GM18867 (cell line): ENCODE measurements at regions not wholly inside any gene's neighbourhood (a gene's known extent, or its start where the extent isn't known, plus 50 kb on each side); places are given as distances from the start of the nearest gene placed in this dataset.
"Not testable (repeated sequence)": the region's sequence is repeated elsewhere in the genome, so short reads cannot be mapped to it uniquely, and the experiment has no call there.

ENCODE experiments used
- ATAC-seq: cut with Tn5 transposase; IDR thresholded peaks from one replicate; pipeline ENCODE4 v1.9.1; 2021; ENCODE audit warnings: mild to moderate bottlenecking, moderate library complexity; ENCODE audit not compliant: unreplicated experiment

DNA sequence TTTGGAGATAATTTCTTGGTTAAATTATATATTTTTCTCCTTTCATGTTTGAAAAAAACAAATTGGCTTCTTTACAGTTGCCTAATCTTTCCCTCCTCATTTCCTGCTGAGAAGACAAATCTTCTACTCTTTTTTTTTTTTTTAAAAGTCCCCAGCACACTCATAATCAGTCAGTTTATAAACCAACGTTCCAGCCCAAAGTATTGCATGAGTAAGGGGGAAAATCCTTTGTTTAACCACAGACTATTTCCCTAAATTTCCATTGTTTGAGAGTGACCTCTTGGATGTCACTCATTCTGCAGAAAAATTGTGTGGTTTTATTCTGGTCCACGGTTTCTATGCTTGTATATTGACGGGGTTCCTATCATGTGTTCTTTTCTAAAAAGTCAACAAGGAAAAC, 55.1 kb upstream of the TLR4 start:
- no peak for ATAC-seq

DNA sequence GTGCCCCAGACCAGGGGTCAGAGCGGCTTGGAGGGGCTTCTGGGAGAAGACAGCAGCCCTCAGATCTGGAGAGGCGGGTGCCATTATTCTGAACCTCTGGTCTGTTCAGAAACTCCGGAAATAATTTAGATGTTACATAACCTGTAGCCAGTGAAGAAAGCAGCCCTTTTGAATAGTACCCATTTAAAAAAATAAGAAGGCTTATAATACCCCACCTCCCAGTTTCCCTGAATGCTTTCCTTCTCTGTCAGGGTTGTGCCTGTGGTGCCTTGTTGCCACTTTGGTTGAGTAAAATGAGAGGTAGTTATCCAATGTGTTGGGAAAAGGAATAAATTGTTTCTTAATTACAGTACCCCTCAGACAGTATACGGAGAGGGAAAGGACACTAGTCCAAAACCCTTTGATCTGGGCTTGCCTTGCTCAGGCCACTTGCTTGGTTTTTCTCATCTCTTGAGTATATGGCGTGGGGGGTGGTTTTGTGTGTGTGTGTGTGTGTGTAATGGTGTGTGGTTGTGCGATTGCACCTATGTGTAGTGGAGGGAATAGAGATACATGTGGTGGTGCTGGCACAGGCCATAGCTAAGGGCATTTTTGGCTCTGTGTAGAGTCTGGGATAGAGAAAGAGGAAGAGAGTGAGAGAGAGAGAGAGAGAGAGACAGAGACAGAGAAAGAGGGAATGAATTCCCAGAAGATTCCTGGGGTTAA, 59.1 kb upstream of the TLR4 start:
- ATAC-seq = no peak

DNA sequence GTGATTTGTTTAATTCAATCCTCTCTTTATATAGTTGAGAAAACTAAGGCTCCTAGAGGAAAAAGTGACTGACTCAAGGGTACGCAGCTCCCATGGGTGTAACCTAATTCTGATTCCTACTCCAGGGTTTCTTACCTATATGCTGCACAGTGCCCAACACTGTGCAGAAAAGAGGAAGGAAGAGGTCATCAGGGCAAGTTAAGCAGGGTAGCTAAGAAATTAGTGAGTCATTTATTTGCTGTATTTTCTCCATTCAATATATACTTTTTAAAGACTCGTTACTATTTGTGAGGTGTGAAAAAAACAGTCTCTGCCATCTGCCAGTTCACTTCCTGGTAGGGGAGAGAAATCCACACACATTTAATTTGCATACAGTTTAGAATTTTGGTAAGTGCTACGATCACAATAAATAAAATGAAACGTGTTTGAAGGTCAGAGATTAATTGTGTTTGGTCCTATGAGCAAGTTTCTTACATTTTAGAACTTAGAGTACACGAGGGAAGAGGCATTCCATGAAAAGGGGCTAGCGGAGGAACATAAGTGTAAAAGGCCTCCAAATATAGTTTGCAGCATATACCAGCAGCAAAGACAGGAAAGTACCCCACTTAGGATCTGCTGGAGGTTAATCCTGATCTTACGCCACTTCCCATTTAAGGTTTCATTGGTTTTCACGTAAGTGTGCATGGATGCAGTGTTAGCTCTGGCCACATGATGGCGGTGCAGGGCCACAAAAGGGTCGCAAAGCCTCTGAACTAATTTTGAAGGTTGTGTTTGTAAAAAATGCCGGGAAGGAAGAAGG, 59.9 kb upstream of the TLR4 start:
- ATAC-seq = peak; percentile 85

DNA sequence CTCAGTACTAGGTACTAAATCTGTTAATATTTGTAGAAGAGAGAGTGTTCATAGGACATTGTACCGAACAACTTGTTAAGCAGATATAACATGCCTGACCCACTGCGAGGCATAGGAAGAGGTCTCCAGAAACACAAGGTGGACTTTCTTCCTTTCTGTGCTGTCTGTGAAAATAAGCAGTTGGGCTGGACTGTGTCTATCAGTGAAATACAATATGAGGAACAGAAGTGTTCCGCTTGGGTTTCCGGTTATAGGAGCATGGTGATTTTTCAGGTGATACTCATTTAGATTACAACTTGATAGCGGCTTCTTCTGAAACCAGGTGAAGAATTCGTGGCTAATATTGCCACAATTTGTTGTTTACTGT, 60.9 kb upstream of the TLR4 start:
- ATAC-seq = no peak

DNA sequence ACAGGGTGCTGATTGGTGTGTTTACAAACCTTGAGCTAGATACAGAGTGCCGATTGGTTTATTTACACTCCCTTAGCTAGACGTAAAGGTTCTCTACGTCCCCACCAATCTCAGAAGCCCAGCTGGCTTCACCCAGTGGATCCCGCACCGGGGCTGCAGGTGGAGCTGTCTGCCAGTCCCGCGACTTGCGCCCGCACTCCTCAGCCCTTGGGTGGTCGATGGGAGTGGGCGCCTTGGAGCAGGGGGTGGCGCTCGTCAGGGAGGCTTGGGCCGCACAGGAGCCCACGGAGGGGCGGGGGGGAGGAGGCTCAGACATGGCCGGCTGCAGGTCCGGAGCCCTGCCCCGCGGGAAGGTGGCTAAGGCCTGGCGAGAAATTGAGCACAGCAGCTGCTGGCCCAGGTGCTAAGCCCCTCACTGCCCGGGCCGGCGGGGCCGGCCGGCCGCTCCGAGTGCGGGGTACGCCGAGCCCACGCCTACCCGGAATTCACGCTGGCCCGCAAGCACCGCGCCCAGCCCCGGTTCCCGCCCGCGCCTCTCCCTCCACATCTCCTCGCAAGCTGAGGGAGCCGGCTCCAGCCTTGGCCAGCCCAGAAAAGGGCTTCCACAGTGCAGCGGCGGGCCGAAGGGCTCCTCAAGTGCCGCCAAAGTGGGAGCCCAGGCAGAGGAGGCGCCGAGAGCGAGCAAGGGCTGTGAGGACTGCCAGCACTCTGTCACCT, 61.5 kb upstream of the TLR4 start:
- ATAC-seq = not testable (repeated sequence)

DNA sequence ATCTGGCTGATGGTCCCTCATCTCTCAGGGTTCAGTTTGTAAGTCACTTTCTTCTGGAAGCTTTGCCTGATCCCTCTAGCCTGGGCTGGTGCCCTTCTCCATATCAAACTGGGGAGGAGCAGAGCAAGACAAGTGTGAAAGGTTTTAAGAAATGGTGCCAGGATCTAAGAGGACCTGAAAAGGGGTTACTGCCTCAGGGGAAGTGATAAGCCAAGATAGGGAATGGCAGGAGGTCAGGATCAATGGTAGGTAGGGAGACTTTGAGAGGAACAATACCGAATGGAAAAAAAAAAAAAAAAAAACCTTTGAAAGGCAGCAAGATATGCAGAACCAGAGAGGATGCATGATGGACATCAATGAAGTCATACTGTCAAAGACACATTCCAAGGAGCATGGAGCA, 67.5 kb upstream of the TLR4 start:
- no peak for ATAC-seq

DNA sequence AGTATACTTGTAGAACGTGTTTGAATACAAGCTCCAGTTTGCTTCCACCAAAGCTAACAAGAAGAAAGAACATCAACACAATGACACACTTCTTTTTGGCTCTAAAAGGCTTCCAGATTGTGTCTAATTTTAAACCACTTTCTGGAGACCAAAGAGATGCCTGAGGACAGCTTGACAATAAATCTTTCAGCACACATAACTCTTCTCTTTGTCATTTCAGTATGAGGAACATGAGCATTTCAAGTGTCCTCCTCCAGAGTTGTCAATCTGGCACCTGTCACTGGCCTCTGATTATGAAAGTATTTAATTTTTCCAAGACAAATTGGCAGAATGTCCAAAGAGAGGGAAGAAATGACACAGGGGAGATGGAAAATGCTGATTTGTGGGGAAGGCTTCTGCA, 79.0 kb upstream of the TLR4 start:
- no peak for ATAC-seq

DNA sequence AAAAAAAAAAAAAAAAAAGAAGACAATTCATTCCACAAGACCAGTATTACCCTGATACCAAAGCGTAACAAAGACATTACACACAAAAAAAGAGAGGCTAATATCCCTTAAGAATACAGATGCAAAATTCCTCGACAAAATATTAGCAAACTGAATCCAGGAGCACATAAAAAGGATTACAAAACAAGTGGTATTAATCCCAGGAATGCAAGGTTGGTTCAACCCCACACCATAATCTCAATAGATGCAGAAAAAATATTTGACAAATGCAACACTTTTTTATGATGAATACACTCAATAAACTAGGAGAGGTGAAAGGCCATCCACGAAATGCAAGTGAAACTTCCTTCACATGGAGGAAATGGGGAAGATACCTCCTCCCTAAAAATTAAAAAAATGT, 80.1 kb upstream of the TLR4 start:
- ATAC-seq = no peak

DNA sequence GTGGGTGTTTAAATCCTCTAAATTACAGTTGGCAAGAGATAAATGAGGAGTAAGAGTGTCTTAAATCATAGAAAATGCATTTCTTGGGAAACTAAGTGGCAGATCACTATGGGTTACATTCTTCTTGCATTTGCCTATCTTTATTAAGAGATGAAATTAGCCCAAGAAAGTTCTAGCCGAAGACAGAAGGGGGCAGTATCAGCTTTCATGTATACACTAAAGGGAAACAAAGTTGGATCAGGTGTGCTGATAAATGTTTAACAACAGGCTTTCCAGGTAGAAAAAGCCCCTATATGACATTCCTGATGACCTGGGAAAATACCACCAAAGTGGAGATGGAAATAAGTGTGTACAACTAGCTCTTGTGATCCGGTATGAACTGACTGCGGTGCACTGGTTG, 81.9 kb upstream of the TLR4 start:
- no peak for ATAC-seq

DNA sequence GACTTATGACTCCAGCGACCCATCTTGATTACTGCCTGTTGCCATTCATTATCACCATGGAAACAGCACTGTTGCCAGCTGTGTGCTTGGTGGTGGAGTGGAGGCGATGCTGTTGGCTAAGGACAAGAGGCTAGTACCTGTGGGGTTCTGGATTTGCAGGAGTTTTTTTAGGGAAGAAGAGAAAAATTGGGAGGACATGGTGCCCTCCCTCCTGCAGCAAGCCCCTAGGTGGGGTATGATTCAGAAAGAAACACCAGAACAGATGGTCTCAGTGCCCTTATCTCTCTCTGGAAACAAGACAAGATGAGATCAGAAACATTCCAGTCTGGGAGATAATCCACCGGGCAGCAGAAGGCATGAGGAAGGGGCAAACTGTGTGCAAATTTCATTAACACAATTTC, 87.8 kb upstream of the TLR4 start:
- no peak for ATAC-seq

DNA sequence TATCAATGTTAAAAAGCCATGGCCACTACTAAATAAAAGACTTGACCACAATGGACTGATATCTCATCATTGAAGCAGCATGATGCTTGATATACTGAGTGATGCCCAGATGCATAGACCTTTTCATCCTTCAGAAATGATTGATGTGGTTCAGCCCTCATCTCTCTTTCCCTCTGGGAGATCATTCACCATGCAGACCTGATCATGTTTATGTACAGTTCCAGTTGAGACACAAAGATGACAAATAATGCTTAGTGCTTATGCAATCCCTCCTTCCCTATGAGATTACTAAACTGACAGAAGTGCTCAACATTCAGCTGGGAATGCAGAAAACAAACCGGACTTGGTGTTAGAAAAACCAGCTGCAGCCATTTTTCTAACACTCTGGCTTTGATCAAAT, 91.9 kb upstream of the TLR4 start:
- ATAC-seq = no peak

DNA sequence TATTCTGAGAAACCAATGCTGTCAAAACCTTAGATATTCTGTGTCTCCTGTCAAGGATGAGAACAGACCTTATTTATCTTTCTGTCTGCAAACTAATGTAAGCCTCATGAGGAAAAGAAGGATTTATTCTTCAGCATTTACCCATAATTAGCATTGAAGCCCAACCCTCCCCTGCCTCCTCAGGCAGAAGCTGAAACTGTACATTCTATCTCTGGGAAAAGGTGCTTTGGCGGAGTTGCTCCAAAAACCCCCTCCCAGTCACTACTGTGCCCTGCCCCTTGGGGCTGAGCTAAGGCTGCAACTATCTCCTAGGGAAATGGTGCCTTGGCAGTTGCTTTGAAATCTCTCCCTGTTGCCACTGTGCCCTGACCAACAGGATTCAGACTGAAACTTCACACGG, 106.2 kb upstream of the TLR4 start:
- ATAC-seq = no peak

DNA sequence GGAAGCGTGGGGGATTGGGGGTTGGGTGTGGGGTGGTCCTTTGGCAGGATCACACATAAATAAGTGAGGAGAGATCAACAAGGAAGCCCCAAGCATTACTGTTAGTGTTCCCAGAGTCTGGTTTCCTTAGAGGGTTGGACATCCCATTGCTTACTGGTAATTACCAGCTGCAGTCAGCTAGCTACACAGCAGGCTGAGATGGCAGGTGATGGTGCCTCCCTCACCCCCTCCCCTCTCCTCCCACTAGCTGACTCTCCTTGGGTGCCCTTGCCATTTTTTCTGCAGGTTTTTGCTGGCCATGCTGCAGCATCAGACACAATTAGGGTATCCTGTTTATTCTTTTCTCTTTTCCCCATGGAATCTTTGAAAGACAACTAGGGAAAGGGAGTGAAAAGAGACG, 107.5 kb upstream of the TLR4 start:
- no peak for ATAC-seq

DNA sequence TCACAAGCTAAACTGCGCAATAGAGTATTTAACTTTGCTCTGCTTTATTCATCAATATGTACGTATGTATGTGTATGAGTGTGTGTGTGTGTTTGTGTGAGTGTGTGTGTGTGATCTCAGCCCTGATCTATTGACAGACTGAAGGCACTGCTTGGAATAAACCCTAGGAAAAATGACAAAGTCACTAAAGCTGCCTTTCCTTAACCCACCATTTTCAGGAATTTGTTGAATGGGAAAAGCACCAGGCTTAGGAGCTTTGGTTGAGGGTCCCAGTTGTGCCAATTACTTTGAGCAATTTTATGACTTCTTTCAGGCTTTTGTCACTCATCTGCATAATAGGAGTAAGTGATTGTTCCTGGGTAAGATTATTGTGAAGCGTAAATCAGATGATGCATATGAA, 108.6 kb upstream of the TLR4 start:
- ATAC-seq = no peak

DNA sequence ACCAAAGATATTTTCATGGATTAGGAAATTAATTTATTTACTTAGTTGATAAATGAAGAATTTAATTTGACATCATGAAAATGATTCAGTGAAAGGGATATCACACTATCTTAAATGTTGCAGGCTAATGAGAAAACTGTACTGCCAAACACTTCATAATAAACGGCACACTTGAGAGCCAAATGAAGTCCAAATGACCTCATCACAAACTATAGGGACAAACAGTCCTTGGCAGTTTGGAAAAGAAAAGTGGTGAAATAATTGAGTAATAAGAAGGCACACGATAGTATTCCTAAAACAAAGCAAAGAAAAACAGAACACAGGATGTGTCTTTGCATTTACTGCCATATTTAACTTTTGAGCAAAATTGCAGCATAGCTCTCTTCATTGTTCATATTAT, 116.9 kb upstream of the TLR4 start:
- ATAC-seq = no peak

DNA sequence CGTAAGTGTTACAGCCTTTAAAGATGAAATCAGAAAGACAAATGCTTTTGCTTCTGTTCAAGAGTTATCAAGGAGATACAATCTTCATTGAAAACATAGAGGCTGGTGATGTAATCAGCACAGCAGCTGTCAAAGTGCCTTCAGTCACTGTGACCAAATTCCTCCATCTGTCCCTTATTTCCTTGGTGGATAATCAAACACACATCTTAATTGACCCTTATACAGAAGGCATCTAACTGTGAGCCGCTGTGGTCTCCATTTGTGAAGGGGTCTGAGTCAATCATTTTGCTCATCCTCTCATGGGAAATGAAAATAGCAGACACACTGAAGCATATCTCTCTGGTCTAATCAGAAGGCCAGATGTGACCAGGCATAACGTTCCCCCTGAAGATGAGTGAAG, 130.1 kb upstream of the TLR4 start:
- ATAC-seq = no peak

DNA sequence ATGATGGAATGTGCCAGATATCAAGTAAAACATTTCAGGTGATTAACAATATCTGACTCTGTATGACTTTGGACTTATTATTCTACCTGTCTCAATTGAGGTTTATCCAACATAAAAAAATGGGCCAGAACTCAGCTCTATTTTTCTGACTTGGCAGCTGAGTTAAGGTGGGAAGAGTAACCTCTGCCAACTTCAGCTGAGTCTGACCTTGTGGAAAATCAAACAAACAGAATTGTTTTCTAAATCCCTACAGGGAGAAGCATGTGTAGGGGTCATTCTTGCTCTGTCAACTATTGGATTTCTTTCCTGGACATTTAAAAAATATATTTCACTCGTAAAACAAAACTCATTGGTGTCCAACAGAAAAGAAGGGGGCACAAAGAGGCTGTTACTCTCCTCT, 139.4 kb upstream of the TLR4 start:
- ATAC-seq = no peak

DNA sequence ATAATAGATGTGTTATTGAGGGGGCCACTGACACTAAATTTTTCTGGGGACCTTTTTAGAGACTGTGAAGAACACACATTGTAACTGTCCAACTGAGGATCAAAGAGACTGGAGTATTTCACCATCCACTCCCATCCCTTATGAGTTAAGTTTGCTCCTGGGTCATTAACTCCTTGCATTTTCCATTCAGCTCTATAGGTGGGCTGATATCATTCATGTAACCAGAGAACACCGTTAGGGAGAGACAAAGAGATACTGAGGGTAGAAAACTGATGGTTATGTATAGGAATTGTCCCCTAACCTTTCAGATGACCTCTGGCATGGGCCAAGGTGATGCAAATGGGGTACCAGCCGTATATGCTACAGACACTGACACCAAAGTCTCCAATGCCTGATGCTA, 142.4 kb upstream of the TLR4 start:
- no peak for ATAC-seq

DNA sequence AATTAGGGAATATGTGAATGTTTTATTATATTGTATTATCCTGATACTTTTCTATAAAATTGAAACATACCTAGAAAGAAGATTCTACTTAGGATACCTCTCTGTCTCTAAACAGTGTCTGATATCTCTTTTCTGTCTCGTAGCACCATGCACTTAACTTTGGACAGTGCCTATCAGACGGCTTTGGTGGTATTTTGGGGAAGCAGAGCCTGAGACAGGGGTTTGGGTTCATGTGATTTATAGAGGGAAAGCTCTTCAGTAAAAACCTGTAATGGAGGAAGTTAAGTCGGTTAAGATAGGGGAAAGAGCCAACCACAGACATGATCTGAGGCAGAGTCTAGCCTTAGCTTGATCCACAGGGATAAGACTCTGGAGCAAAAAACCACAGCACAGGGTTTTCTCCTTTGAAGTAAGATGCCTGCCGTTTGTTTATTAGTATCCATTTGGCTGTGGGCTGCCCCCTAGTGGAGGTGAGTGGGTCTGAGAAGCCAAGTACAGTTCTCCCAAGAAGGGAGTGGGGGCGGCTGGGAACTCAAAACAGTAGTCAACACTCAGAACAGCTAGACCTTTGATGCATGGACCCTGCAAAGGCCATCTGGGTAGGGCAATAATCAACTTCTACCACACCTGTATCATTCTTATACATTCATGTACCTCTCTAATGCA, 141.2 kb upstream of the ASTN2 start:
- ATAC-seq = peak; percentile 95

DNA sequence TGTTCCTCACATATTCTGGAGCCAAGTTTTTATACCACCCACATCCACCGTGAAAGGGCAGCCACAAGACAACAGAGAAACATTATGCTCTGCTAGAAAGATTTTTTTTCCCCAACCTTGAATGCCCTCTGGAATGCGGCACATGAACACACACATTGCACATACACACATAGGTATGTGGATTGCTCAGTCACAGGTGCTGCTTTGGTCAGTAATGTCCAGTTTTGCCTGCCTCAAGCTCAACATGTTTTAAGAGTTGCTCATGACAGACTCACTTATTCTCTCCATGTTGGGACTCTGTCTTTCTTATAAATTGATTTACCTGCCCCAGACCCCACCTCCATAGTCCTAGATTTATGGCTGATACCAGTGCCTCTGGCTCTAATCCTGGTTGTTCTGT, 138.0 kb upstream of the ASTN2 start:
- ATAC-seq = no peak

DNA sequence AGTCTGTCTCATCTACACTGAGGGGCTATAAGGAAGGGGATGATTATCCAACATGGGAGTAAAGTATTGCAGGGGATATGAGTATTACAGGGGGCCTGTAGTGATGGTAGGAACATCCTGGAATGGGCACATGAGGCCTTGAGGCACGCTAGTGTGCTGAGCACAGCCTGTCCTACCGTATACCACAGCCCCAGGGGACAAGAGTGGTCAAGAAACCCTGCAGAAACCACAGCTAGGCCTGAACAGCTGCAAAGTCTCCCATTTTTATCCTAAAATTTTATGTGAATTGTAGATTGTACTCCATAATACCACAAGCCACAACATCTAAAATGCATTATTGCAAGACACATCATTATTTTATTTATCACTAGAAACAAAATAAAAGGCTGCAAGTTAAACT, 136.3 kb upstream of the ASTN2 start:
- ATAC-seq = no peak

DNA sequence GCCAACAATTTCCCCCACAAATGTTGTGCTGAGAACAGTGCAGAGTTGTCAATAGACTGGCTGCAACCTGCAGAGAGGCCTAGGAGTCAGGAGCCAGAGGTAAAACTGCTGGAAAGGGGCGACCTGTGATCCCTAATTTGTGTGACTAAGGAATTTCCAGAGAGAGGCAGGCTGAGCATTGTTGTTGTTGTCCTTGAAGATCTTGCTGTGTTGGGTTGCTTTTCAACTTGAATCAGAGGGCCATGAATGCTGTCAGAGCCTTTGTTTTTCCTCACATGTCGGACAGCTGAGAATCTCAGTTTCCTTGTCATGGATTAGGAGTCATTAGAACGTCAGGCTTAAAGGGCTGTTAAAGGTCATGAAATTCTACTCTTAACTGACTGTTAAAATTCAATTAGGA, 134.6 kb upstream of the ASTN2 start:
- no peak for ATAC-seq
